Keratinocyte (primary cell): ENCODE measurements at regions not wholly inside any gene's neighbourhood (a gene's known extent, or its start where the extent isn't known, plus 50 kb on each side); places are given as distances from the start of the nearest gene placed in this dataset.

Experiments
- DNase-seq: peaks from one replicate; pipeline ENCODE4 v3.0.0-alpha.2; 2011; ENCODE audit warnings: low read depth, missing footprints, low spot score
- FAIRE-seq: peaks from 2 replicates; lab custom pipeline; 2011; peaks lifted over from hg19 to GRCh38; lab: Jason Lieb, UNC
- H2AFZ ChIP-seq: 2 replicates; pipeline ENCODE4 v1.6.0; 2012; ENCODE audit warnings: low read length, control low read depth, inconsistent platforms; ENCODE audit not compliant: control insufficient read depth
- H3K27ac ChIP-seq: 2 replicates; pipeline ENCODE4 v1.5.1; 2011; ENCODE audit warnings: low read length; ENCODE audit not compliant: control insufficient read depth, insufficient read depth
- H3K27me3 ChIP-seq: 3 replicates; pipeline ENCODE4 v1.6.0; 2011; ENCODE audit warnings: low read length; ENCODE audit not compliant: control insufficient read depth, insufficient read depth; ENCODE audit errors: extremely low read depth
- H3K36me3 ChIP-seq, 2 experiments: 2 replicates in 1 of 2; 3 replicates in 1 of 2; pipeline ENCODE4 v1.5.1; 2011; ENCODE audit warnings: low read length in 2 of 2, mild to moderate bottlenecking in 1 of 2; ENCODE audit not compliant: control insufficient read depth in 2 of 2, insufficient read depth in 2 of 2; ENCODE audit errors: extremely low read depth in 1 of 2
- H3K4me1 ChIP-seq: 3 replicates; pipeline ENCODE4 v1.5.1; 2011; ENCODE audit warnings: low read length; ENCODE audit not compliant: control insufficient read depth, insufficient read depth; ENCODE audit errors: extremely low read depth
- H3K4me2 ChIP-seq: 3 replicates; pipeline ENCODE4 v1.6.0; 2011; ENCODE audit warnings: low read depth, low read length; ENCODE audit not compliant: control insufficient read depth, insufficient read depth; ENCODE audit errors: extremely low read depth
- H3K4me3 ChIP-seq, 3 experiments: fragments of 200-600 bp in 1 of 3; sonication (generic) in 1 of 3; 2 replicates in 2 of 3; 3 replicates in 1 of 3; pipeline ENCODE4 v1.5.1; 2011 to 2016; ENCODE audit warnings: low read length in 3 of 3, mild to moderate bottlenecking in 3 of 3, control low read depth in 2 of 3, inconsistent platforms in 1 of 3, low read depth in 1 of 3, mixed read lengths in 1 of 3, mixed run types in 1 of 3, moderate library complexity in 1 of 3; ENCODE audit not compliant: control insufficient read depth in 2 of 3, insufficient read depth in 2 of 3; ENCODE audit errors: extremely low read depth in 1 of 3
- H3K79me2 ChIP-seq: 2 replicates; pipeline ENCODE4 v1.6.0; 2012; ENCODE audit warnings: low read length; ENCODE audit not compliant: control insufficient read depth, insufficient read depth
- H3K9ac ChIP-seq: 3 replicates; pipeline ENCODE4 v1.6.0; 2011; ENCODE audit warnings: low read length; ENCODE audit not compliant: control insufficient read depth, insufficient read depth; ENCODE audit errors: extremely low read depth
- H3K9me1 ChIP-seq: 3 replicates; pipeline ENCODE4 v1.6.0; 2011; ENCODE audit warnings: low read length; ENCODE audit not compliant: control insufficient read depth, insufficient read depth; ENCODE audit errors: extremely low read depth
- H3K9me3 ChIP-seq: 2 replicates; pipeline ENCODE4 v1.5.1; 2012; ENCODE audit warnings: low read depth, low read length; ENCODE audit not compliant: control insufficient read depth
- H4K20me1 ChIP-seq: 3 replicates; pipeline ENCODE4 v1.6.0; 2011; ENCODE audit warnings: low read length; ENCODE audit not compliant: control insufficient read depth, insufficient read depth; ENCODE audit errors: extremely low read depth
- CTCF ChIP-seq, 3 experiments: IDR thresholded peaks in 1 of 3; conservative IDR thresholded peaks in 1 of 3; optimal IDR thresholded peaks in 1 of 3; 2 replicates in 2 of 3; 3 replicates in 1 of 3; pipeline versions ENCODE3 to v1.5.1; 2011; ENCODE audit warnings: low read length in 3 of 3, mild to moderate bottlenecking in 3 of 3, moderate library complexity in 2 of 3, control low read depth in 1 of 3, inconsistent platforms in 1 of 3; ENCODE audit not compliant: insufficient read depth in 2 of 3; ENCODE audit errors: extremely low read depth in 1 of 3
- EZH2 ChIP-seq: IDR thresholded peaks from one replicate; pipeline ENCODE4 v1.6.1; 2012; ENCODE audit warnings: inconsistent platforms, mild to moderate bottlenecking, low read length, moderate library complexity
- dilution Hi-C: fragments of 300-500 bp; cut with MboI; formaldehyde crosslinking; loops from one replicate; pipeline ENCODE4 v1.7.0; 2020; ENCODE audit warnings: low sequenced_read_pairs; ENCODE audit not compliant: extremely low pct_ligation_motif_present

- no peak overlapping the region for H3K4me2 ChIP-seq
- TF ChIP-seq EZH2 (no peak), CTCF (optimal IDR thresholded peaks at IDR 0.05 in 1 of 3, IDR thresholded peaks at IDR 0.05 in 1 of 3, conservative IDR thresholded peaks at IDR 0.05 in 1 of 3; ENCODE audit: extremely low read depth in 1 of 3, insufficient read depth in 2 of 3, low read length in 3 of 3) (no peak)
- no peaks in the 10 kb centered on the region for H3K79me2 ChIP-seq
- H3K27ac ChIP-seq = no peak overlapping the region
- no peak overlapping the region for H3K9ac ChIP-seq
- dilution Hi-C loops = no loop called here
- DNase-seq (no peak), FAIRE-seq (no peak)
- no peaks in the 10 kb centered on the region for H3K9me3 ChIP-seq
- H3K4me3 ChIP-seq = no peak overlapping the region
- no peaks in the 10 kb centered on the region for H3K27me3 ChIP-seq
- no peaks in the 10 kb centered on the region for H3K36me3 ChIP-seq
- no peaks in the 10 kb centered on the region for H3K4me1 ChIP-seq
- H2AFZ ChIP-seq = no peak overlapping the region
- H3K9me1 ChIP-seq = no peaks in the 10 kb centered on the region
- H4K20me1 ChIP-seq = no peaks in the 10 kb centered on the region
These were observed 919.2 kb downstream of the STIM2 start for GRCh38 chr4:27779827-27780226.

DNA sequence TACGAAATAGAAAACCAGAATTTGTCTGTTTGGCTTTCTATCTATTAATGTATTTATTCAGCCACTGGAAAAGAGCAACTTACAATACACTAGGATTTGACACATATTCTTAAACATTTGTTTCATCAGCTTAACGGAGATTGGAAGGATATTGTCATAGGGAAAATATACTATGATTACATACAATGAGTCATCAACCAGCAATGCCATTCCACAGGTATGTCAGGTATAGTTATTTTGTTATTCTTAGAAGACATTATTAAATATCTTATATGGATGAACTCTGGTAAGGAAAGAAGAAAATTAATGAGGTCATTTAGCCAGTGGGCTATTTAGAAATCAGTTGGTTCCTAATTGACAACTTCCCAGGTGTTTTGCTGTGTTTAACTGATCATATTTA is 926.6 kb downstream of the STIM2 start:
- Histone ChIP-seq H3K27me3 (no peaks in the 10 kb centered on the region), H3K27ac (peak overlapping the region; percentile 47), H4K20me1 (no peaks in the 10 kb centered on the region), H3K4me1 (peaks cover 13% of the 10 kb centered on the region), H3K9me3 (no peaks in the 10 kb centered on the region), H3K4me3 (no peak overlapping the region), H3K4me2 (peak overlapping the region; percentile 45), H2AFZ (no peak overlapping the region), H3K9me1 (no peaks in the 10 kb centered on the region), H3K36me3 (no peaks in the 10 kb centered on the region), H3K79me2 (no peaks in the 10 kb centered on the region), H3K9ac (no peak overlapping the region)
- dilution Hi-C loops = no loop called here
- TF ChIP-seq EZH2 = no peak
- DNase-seq (no peak), FAIRE-seq (no peak)

DNA sequence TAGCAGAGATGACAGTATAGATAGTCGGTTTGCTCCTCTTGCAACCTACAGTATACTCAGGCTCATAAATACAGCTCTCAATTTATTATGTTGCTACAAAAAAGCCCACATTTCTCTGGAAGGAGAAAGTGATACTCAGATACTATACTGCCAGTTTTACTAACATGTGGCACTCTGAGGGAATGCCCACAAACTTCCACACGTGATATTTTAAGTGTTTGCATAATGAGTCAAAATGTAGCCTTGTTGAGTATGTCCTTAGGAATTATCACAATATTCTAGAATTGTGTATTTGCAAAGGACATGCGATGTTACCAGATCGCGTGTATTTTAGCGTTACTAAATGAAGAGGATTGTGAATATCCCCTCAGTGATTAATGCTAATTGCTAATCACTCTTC is 929.1 kb downstream of the STIM2 start:
- DNase-seq = no peak

More for the DNA sequence above, 929.1 kb downstream of the STIM2 start:
- H2AFZ ChIP-seq = no peak overlapping the region
- H3K27me3 ChIP-seq = no peaks in the 10 kb centered on the region
- no peaks in the 10 kb centered on the region for H4K20me1 ChIP-seq
- H3K27ac ChIP-seq = no peak overlapping the region
- no peak for FAIRE-seq
- dilution Hi-C loops = no loop called here
- H3K4me3 ChIP-seq = no peak overlapping the region
- H3K79me2 ChIP-seq = no peaks in the 10 kb centered on the region
- H3K9me3 ChIP-seq = no peaks in the 10 kb centered on the region
- TF ChIP-seq EZH2 = no peak
- TF ChIP-seq CTCF (optimal IDR thresholded peaks at IDR 0.05 in 1 of 3, IDR thresholded peaks at IDR 0.05 in 1 of 3, conservative IDR thresholded peaks at IDR 0.05 in 1 of 3; ENCODE audit: extremely low read depth in 1 of 3, insufficient read depth in 2 of 3, low read length in 3 of 3) = no peak
- H3K4me2 ChIP-seq = no peak overlapping the region
- H3K9ac ChIP-seq = no peak overlapping the region
- H3K36me3 ChIP-seq = no peaks in the 10 kb centered on the region
- no peaks in the 10 kb centered on the region for H3K9me1 ChIP-seq
- peaks cover 13% of the 10 kb centered on the region for H3K4me1 ChIP-seq
